Esophagus muscularis mucosa (tissue), 4 donors: ENCODE measurements at regions not wholly inside any gene's neighbourhood (a gene's known extent, or its start where the extent isn't known, plus 50 kb on each side); places are given as distances from the start of the nearest gene placed in this dataset.

Experiments used
- DNase-seq: peaks from one replicate; pipeline ENCODE4 v3.0.0-alpha.2; 2017; ENCODE audit errors: extremely low spot score
- H3K27ac ChIP-seq, 4 donors: fragments of 200-600 bp; sonication (generic); replicated peaks in 1 of 4; 1 replicate in 3 of 4; 2 replicates in 1 of 4; pipeline ENCODE4 v1.5.1; 2016 to 2019; ENCODE audit warnings: mild to moderate bottlenecking in 1 of 4
- H3K27me3 ChIP-seq, 4 donors: fragments of 200-600 bp; sonication (generic); one replicate each; pipeline versions ENCODE4 v1.5.1 to v1.6.0; 2016 to 2019
- H3K36me3 ChIP-seq, 4 donors: fragments of 200-600 bp; sonication (generic); one replicate each; pipeline ENCODE4 v1.5.1; 2016 to 2019
- H3K4me1 ChIP-seq, 4 donors: fragments of 200-600 bp; sonication (generic); one replicate each; pipeline ENCODE4 v1.5.1; 2016 to 2019
- H3K4me3 ChIP-seq, 4 donors: fragments of 200-600 bp; sonication (generic); 1 replicate in 2 of 4; 2 replicates in 2 of 4; pipeline ENCODE4 v1.5.1; 2016 to 2019; ENCODE audit warnings: mild to moderate bottlenecking in 4 of 4, moderate library complexity in 1 of 4
- H3K9me3 ChIP-seq, 4 donors: fragments of 200-600 bp; sonication (generic); 1 replicate in 3 of 4; 2 replicates in 1 of 4; pipeline ENCODE4 v1.5.1; 2016 to 2019
- EP300 ChIP-seq: sonication (generic); formaldehyde crosslinking; IDR thresholded peaks from one replicate; pipeline ENCODE4 v1.6.1; 2017; ENCODE audit warnings: antibody characterized with exemption
- POLR2A ChIP-seq: fragments of 450-650 bp; IDR thresholded peaks from one replicate; pipeline ENCODE4 v1.6.1; 2017; ENCODE audit warnings: antibody characterized with exemption, moderate library complexity, mild to moderate bottlenecking, low read depth
- POLR2AphosphoS5 ChIP-seq, 2 donors: sonication (generic); formaldehyde crosslinking; IDR thresholded peaks; one replicate each; pipeline ENCODE4 v1.6.1; 2017; ENCODE audit warnings: antibody characterized with exemption in 2 of 2
- WGBS: methylation state at CpG from one replicate; pipeline ENCODE4 v1.1.5; 2018; 5-methylcytosine and 5-hydroxymethylcytosine counted together
- intact Hi-C: fragments of 100-400 bp; cut with DNase I; formaldehyde crosslinking; loops from one replicate; pipeline ENCODE4 v1.15.1; 2023
- TF ChIP-seq, protein P1 (sequence below), 3 experiments: fragments of 200-600 bp in 2 of 3; fragments of 450-650 bp in 1 of 3; sonication (generic) in 2 of 3; IDR thresholded peaks; one replicate each; pipeline ENCODE4 v1.5.1; 2017 to 2019; ENCODE audit warnings: antibody characterized with exemption in 3 of 3, mild to moderate bottlenecking in 2 of 3, moderate library complexity in 1 of 3

DNA sequence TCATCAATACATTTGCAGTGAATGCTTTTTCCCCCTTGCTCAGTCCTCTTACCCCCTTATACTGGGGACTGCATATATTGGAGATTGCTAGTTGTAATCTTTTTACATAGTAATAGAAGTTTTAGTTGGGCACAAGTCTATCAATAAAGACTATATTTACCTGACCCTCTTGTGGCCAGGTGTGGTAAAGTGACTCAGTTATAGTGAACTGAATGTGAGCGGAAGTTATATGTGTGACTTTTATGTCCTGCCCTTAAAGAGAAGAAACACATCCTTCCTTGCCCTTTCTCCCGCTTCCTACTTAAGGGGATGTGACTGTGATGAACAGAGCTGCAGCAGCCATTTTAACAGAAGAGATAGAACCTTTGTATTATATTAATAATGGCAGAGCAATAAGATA is 362.0 kb downstream of the METTL15 start:
- Histone ChIP-seq H3K36me3 (no peaks in the 10 kb centered on the region), H3K9me3 (no peaks in the 10 kb centered on the region), H3K27me3 (no peaks in the 10 kb centered on the region), H3K27ac (no peak overlapping the region), H3K4me3 (no peak overlapping the region), H3K4me1 (no peaks in the 10 kb centered on the region)
- DNase-seq, result no peak
- intact Hi-C loops, result no loop called here
- TF ChIP-seq, protein P1, sequence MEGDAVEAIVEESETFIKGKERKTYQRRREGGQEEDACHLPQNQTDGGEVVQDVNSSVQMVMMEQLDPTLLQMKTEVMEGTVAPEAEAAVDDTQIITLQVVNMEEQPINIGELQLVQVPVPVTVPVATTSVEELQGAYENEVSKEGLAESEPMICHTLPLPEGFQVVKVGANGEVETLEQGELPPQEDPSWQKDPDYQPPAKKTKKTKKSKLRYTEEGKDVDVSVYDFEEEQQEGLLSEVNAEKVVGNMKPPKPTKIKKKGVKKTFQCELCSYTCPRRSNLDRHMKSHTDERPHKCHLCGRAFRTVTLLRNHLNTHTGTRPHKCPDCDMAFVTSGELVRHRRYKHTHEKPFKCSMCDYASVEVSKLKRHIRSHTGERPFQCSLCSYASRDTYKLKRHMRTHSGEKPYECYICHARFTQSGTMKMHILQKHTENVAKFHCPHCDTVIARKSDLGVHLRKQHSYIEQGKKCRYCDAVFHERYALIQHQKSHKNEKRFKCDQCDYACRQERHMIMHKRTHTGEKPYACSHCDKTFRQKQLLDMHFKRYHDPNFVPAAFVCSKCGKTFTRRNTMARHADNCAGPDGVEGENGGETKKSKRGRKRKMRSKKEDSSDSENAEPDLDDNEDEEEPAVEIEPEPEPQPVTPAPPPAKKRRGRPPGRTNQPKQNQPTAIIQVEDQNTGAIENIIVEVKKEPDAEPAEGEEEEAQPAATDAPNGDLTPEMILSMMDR (IDR thresholded peaks at IDR 0.05), result no peak
- TF ChIP-seq EP300, result no peak
- no peak for TF ChIP-seq POLR2A
- TF ChIP-seq POLR2AphosphoS5 (IDR thresholded peaks at IDR 0.05), result no peak
- 100% methylated on average over 2 of the region's 2 CpGs for WGBS

DNA sequence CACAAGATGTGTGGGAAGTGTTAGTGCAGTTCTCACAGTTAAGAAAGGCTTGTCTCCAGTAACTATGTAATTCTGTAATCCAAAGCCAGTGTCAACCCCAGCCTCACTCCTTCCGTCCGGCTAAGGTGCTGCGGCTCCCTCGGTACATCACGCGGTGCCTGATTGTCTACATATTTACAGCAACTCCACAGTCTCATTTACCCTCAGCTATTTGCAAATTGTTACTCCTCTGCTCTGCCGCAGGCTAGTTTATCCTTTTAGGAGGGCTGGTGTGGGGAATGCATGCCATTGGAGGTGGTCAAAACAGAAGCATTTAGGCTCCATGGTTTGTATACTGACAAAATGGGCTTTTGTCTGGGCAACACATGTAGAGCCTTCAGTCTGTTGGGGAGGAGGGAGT is 358.3 kb downstream of the METTL15 start:
- TF ChIP-seq POLR2A (no peak), EP300 (no peak), POLR2AphosphoS5 (IDR thresholded peaks at IDR 0.05) (no peak)
- TF ChIP-seq, protein P1 (IDR thresholded peaks at IDR 0.05), result no peak
- intact Hi-C loops, result no loop called here
- H3K9me3 ChIP-seq, result no peaks in the 10 kb centered on the region
- no peaks in the 10 kb centered on the region for H3K27me3 ChIP-seq
- no peak overlapping the region for H3K27ac ChIP-seq
- no peak for DNase-seq
- no peaks in the 10 kb centered on the region for H3K36me3 ChIP-seq
- no peak overlapping the region for H3K4me3 ChIP-seq
- H3K4me1 ChIP-seq, result no peaks in the 10 kb centered on the region
- WGBS, result 98% methylated on average over 7 of the region's 7 CpGs

DNA sequence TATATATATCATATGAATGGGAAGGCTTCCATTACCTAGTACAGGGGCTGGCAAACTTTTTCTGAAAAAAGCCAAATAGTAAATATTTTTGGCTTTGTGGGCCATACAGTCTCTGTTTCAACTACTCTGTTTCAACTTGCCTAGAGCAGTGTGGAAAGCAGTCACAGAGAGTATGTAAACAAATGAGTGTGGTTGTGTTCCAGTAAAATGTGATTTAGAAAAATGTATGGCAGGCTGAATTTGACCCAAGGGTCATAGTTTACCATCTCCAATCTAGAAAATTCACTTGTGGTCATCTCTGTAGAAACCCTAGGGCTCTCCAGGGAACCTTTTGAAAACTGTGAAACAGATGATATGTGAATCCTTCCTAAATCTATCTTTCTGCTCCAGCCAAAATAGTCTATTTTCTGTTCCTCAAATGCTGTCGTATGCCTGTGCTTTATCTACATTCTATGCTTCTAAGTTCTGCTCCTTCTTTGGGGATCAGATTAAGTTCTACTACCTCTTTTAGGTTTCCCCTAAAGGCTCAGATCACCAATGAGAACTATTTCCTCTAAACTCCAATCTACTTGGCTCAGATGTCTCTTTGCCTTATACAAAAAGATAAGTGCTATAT is 356.2 kb downstream of the METTL15 start:
- H3K4me3 ChIP-seq, result no peak overlapping the region
- 79% methylated on average over 1 of the region's 1 CpG for WGBS

DNA sequence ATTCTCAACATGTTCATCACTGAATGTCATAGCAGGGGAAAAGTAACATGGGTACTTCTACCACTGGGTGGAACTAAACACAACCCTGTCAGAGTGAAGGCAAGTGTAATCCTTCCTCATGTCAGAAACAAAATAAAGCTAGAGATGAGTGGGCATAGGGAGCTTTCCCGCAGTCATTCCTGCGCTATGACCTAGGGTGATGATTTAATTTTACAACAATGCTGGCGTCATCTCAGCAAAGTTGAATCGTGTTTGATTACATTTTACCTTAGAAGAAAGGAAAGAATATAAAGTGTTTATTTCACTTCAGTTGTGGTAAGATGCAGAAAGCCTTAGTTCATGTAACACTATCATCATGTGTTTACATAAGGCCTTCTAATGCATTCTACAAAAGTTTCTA is 355.6 kb downstream of the METTL15 start:
- DNase-seq, result no peak
- 73% methylated on average over 4 of the region's 4 CpGs for WGBS

More for the DNA sequence above, 356.2 kb downstream of the METTL15 start:
- Histone ChIP-seq H3K27ac (no peak overlapping the region), H3K9me3 (no peaks in the 10 kb centered on the region), H3K36me3 (no peaks in the 10 kb centered on the region), H3K4me1 (no peaks in the 10 kb centered on the region), H3K27me3 (no peaks in the 10 kb centered on the region)
- no peak for DNase-seq
- intact Hi-C loops, result no loop called here
- TF ChIP-seq, protein P1 (IDR thresholded peaks at IDR 0.05), result no peak
- TF ChIP-seq POLR2AphosphoS5 (IDR thresholded peaks at IDR 0.05), result no peak
- TF ChIP-seq POLR2A, result no peak
- TF ChIP-seq EP300, result no peak

More for the DNA sequence above, 355.6 kb downstream of the METTL15 start:
- Histone ChIP-seq H3K9me3 (no peaks in the 10 kb centered on the region), H3K4me3 (no peak overlapping the region), H3K4me1 (no peaks in the 10 kb centered on the region), H3K36me3 (no peaks in the 10 kb centered on the region), H3K27me3 (no peaks in the 10 kb centered on the region), H3K27ac (no peak overlapping the region)
- intact Hi-C loops, result no loop called here
- TF ChIP-seq POLR2A (no peak), POLR2AphosphoS5 (IDR thresholded peaks at IDR 0.05) (no peak), EP300 (no peak)
- TF ChIP-seq, protein P1 (IDR thresholded peaks at IDR 0.05), result no peak
